Keratinocyte (primary cell): ENCODE measurements at regions not wholly inside any gene's neighbourhood (a gene's known extent, or its start where the extent isn't known, plus 50 kb on each side); places are given as distances from the start of the nearest gene placed in this dataset.

Source experiments
- CTCF ChIP-seq, 3 experiments: IDR thresholded peaks in 1 of 3; conservative IDR thresholded peaks in 1 of 3; optimal IDR thresholded peaks in 1 of 3; 2 replicates in 2 of 3; 3 replicates in 1 of 3; pipeline versions ENCODE3 to v1.5.1; 2011; ENCODE audit warnings: low read length in 3 of 3, mild to moderate bottlenecking in 3 of 3, moderate library complexity in 2 of 3, control low read depth in 1 of 3, inconsistent platforms in 1 of 3; ENCODE audit not compliant: insufficient read depth in 2 of 3; ENCODE audit errors: extremely low read depth in 1 of 3
- EZH2 ChIP-seq: IDR thresholded peaks from one replicate; pipeline ENCODE4 v1.6.1; 2012; ENCODE audit warnings: inconsistent platforms, mild to moderate bottlenecking, low read length, moderate library complexity

- no peak for TF ChIP-seq CTCF (optimal IDR thresholded peaks at IDR 0.05 in 1 of 3, IDR thresholded peaks at IDR 0.05 in 1 of 3, conservative IDR thresholded peaks at IDR 0.05 in 1 of 3; ENCODE audit: extremely low read depth in 1 of 3, insufficient read depth in 2 of 3, low read length in 3 of 3)
- TF ChIP-seq EZH2, result no peak
These were observed 88.8 kb upstream of the MDFIC start for GRCh38 chr7:114832906-114833595.
